ENCODE measurements at regions not wholly inside any gene's neighbourhood (a gene's known extent, or its start where the extent isn't known, plus 50 kb on each side); places are given as distances from the start of the nearest gene placed in this dataset.

DNA sequence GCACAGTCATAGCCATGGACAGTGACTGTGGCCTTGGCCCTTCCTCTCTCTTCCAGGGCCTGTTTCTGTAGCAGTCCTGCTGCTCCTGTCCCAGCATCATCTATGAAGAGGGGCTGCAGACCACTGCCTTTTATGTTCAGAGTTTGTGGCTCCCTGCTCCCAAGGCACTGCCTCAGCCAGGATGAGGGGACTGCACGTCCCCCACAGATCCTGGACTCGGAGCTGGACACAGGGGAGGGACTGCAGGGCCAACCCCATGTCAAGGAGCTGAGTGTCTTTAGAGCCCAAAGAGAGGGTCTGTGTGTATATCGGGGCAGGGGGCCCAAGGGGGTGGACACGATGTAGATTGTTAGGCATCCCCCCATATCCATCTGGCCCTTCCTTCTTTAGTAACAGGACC is 60.6 kb upstream of the DIO3 start:
- Histone ChIP-seq H3K4me1 (ENCODE audit: insufficient read depth, low read length) (peaks cover 15% of the 10 kb centered on the region), H3K9me3 (ENCODE audit: insufficient read depth, low read depth, low read length) (no peaks in the 10 kb centered on the region), H3K9ac (ENCODE audit: low read depth, low read length) (no peak overlapping the region), H3K36me3 (ENCODE audit: insufficient read depth, low read length) (no peaks in the 10 kb centered on the region), H3K4me3 (ENCODE audit: low read length) (no peak overlapping the region), H3K27me3 (ENCODE audit: insufficient read depth, low read length) (no peaks in the 10 kb centered on the region), H3K27ac (ENCODE audit: low read depth, low read length) (no peak overlapping the region)
- WGBS = 97% methylated on average over 4 of the region's 4 CpGs

DNA sequence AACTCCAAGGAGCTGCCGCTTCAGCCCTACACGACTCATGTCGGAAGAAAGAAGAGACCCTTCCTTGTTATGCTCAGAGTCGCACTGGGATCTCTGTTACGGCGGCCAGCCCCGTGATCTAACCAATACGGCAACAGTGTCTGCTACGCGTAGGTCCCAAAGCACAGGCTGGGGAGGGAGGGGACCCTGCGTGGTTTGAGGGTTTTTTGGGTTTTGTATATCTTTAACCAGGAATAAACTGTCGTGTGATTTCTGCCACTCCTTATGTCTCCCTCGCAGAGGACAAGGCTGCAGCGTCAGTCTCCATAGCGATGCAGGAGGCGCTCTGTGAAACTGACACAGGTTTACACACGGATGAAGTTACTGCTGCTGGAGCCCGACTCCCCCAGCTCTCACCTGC is 60.0 kb upstream of the DIO3 start:
- no peaks in the 10 kb centered on the region for H3K27me3 ChIP-seq (ENCODE audit: insufficient read depth, low read length)
- H3K4me1 ChIP-seq (ENCODE audit: insufficient read depth, low read length) = peaks cover 11% of the 10 kb centered on the region
- H3K9me3 ChIP-seq (ENCODE audit: insufficient read depth, low read depth, low read length) = no peaks in the 10 kb centered on the region
- no peak overlapping the region for H3K27ac ChIP-seq (ENCODE audit: low read depth, low read length)
- no peak overlapping the region for H3K4me3 ChIP-seq (ENCODE audit: low read length)
- H3K9ac ChIP-seq (ENCODE audit: low read depth, low read length) = no peak overlapping the region
- 84% methylated on average over 18 of the region's 18 CpGs for WGBS
- no peaks in the 10 kb centered on the region for H3K36me3 ChIP-seq (ENCODE audit: insufficient read depth, low read length)

DNA sequence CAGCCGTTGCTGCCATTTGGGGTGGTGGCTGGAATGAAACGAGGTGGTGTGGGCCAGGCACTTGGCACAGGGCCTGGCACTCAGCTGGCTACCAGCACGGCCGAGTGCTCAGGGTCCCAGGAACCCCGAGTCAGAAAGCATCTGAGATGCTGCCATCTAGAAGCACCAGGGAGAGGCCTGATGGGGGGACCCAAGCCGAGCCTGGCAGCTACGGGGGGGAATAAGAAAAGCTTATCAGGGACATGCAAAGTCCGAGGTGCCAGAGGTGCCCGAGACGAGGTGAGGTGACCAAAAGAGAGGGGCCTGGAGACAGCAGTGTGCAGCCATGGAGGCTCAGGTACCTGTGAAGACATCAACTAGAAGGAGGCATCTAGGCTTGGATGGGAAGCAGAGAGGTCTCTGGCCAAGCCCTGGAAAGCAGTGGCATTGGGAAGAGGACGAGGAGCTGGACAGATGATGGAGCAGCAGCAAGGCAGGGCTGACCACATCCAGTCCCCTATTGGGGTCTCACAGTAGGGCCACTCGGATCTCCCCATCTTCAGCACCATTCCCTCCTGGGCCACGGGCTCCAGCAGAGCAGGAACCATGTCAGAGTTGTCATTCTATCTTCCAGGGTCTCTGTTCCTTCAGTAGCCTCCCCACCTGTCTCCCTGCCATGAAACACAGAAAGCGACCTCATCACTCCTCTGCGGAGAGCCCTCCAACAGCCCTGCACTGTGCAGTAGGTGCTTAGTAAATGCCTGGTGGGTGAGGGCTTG is 59.3 kb upstream of the DIO3 start:
- Histone ChIP-seq H3K4me3 (ENCODE audit: low read length) (no peak overlapping the region), H3K27me3 (ENCODE audit: insufficient read depth, low read length) (no peaks in the 10 kb centered on the region), H3K36me3 (ENCODE audit: insufficient read depth, low read length) (no peaks in the 10 kb centered on the region), H3K9ac (ENCODE audit: low read depth, low read length) (no peak overlapping the region), H3K9me3 (ENCODE audit: insufficient read depth, low read depth, low read length) (no peaks in the 10 kb centered on the region), H3K4me1 (ENCODE audit: insufficient read depth, low read length) (peaks cover 4% of the 10 kb centered on the region; the same call in 1 of the 2 replicates), H3K27ac (ENCODE audit: low read depth, low read length) (no peak overlapping the region)
- WGBS = 90% methylated on average over 15 of the region's 15 CpGs

DNA sequence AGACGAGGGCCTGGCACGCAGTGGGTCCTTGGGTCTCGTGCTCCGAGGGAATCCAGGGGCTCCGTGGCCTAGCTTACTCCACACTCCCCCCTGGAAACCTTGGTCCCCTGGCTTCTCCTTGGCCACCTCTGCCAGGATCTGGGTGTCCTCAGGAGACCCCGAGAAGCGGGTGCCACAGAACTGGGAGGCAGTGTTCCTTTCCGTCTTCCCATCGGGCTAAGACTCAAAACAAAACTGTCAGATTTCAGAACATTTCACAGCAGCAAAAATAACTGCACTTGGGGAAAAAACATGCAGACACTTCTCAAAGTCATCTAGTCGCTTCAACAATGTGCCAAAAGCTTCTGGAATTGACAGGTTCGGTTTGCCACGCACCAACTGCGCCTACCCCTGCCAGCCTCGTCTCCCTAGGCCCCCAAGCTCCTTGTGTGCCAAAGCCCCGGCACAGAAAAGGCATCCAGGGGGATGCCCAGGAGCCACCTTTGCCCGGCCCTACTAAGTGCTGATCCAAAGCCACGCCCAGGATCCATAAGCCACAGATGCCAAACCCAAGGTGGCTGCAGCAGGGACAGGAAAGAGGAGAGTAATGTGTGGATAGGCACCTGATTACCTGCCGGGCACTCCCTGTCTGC is 58.4 kb upstream of the DIO3 start:
- 97% methylated on average over 18 of the region's 18 CpGs for WGBS
- H3K9ac ChIP-seq (ENCODE audit: low read depth, low read length) = no peak overlapping the region
- no peaks in the 10 kb centered on the region for H3K9me3 ChIP-seq (ENCODE audit: insufficient read depth, low read depth, low read length)
- H3K4me1 ChIP-seq (ENCODE audit: insufficient read depth, low read length) = no peaks in the 10 kb centered on the region
- no peak overlapping the region for H3K27ac ChIP-seq (ENCODE audit: low read depth, low read length)
- no peaks in the 10 kb centered on the region for H3K27me3 ChIP-seq (ENCODE audit: insufficient read depth, low read length)
- H3K36me3 ChIP-seq (ENCODE audit: insufficient read depth, low read length) = no peaks in the 10 kb centered on the region
- H3K4me3 ChIP-seq (ENCODE audit: low read length) = no peak overlapping the region

DNA sequence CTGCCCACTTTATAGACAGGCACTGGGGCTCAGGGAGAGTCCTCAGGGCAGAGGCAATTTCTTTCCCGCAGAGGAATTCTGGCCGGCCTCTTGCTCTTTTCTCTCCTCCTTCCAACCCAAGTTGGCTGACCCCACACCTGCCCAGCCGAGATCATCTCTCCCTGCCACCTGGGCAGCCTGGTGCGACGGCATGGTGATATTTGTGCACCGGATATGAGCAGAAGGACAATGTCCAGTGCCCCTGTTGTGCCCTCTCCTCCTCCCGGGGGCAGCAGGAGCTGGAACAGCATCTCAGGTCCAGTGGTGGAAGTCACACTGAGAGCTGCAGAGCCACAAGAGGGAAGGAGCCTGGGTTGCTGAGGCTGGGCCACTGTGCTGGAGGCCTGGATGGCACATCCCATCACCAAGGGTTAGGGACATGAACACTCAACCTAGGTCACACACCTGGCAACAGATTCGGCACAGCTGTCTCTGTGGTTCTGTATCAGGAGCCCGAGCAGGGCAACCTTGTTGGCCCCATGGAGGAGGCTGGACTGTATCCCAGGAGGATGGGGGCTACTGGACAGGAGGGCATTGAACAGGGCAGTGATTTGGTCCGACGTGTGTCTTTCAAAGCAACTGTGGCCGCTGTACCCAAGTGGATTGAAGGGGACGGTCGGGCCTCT is 57.7 kb upstream of the DIO3 start:
- Histone ChIP-seq H3K27me3 (ENCODE audit: insufficient read depth, low read length) (no peaks in the 10 kb centered on the region), H3K4me3 (ENCODE audit: low read length) (no peak overlapping the region), H3K9me3 (ENCODE audit: insufficient read depth, low read depth, low read length) (no peaks in the 10 kb centered on the region), H3K36me3 (ENCODE audit: insufficient read depth, low read length) (no peaks in the 10 kb centered on the region), H3K9ac (ENCODE audit: low read depth, low read length) (no peak overlapping the region), H3K4me1 (ENCODE audit: insufficient read depth, low read length) (no peaks in the 10 kb centered on the region), H3K27ac (ENCODE audit: low read depth, low read length) (no peak overlapping the region)
- 94% methylated on average over 14 of the region's 14 CpGs for WGBS

DNA sequence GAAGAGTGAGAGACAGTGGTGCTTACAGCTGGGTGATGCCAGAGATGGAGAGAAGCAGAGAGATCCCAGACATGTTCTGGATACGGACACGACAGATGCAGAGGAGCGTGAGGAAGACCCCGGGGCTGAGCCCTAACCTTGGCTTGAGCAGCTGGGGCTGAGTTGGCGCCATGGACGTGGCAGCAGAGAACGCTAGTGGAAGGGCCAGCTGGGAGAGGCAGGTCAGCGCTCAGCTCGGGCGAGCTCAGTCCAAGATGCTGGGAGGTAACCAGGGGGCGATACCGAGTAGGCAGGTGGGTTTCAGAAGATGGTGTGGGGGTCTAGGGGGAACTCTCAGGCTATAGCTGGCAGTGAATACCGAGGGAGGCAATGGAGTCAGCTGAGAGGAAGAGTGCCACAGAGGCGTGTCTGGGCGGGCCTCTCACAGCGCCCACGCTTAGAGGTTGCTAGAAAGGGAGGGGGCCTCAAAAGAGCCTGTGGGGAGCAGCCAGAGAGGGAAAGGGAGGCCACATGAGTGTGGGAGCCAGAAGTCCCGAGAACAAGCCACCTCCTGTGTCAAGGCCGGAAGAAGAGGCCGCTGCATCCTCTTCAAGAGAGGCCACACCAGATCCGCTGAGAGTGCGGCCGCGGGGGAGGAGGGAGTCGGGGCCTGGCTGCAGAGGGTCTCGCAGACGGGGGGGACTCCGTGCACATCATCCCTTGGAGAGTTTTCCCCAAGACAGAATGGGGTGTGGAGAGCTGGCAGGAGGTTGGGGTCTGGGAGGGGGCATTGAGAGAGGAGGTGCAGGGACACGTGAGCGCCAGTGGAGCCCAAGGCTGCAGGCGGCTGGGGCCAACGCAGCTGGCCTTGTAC is 57.0 kb upstream of the DIO3 start:
- Histone ChIP-seq H3K4me1 (ENCODE audit: insufficient read depth, low read length) (no peaks in the 10 kb centered on the region), H3K27ac (ENCODE audit: low read depth, low read length) (no peak overlapping the region), H3K9me3 (ENCODE audit: insufficient read depth, low read depth, low read length) (no peaks in the 10 kb centered on the region), H3K9ac (ENCODE audit: low read depth, low read length) (no peak overlapping the region), H3K27me3 (ENCODE audit: insufficient read depth, low read length) (no peaks in the 10 kb centered on the region), H3K36me3 (ENCODE audit: insufficient read depth, low read length) (no peaks in the 10 kb centered on the region), H3K4me3 (ENCODE audit: low read length) (no peak overlapping the region)
- WGBS = 89% methylated on average over 32 of the region's 32 CpGs

DNA sequence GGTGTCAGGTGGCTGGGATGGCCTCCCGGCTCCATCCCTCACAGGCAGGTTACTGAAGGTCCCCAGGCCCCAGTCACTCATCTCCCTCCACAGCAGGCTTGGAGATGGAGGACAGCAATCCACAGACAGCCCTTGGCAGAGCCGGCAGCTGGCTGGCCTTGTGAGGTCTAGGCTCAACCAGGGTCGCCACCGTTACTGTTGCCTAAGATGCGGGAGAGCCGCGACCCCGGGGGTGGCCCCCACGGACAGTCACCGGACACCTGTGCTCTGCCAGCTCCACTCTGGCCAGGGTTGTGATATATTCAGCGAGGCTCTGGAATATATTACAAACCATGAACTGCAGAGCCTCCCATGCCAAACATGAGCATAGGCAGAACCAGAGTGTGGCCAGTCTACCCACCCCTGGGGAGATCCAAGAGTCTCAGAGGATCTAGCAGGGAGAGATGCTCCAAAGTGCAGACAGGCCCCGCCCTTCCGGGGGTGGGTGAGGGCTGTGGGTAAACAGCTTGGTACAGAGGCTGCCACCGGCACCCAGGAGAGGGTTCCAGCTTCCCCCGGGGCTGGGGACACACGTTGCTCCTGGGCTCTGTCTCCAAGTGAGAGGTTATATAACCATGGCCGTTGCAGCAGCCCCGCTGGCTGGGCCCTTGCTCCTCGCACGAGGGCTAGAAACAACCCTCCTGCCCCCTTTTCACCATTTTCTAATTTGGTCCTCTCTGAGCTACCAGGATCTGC is 55.9 kb upstream of the DIO3 start:
- no peaks in the 10 kb centered on the region for H3K27me3 ChIP-seq (ENCODE audit: insufficient read depth, low read length)
- no peak overlapping the region for H3K27ac ChIP-seq (ENCODE audit: low read depth, low read length)
- no peak overlapping the region for H3K4me3 ChIP-seq (ENCODE audit: low read length)
- WGBS = 94% methylated on average over 20 of the region's 20 CpGs
- no peaks in the 10 kb centered on the region for H3K36me3 ChIP-seq (ENCODE audit: insufficient read depth, low read length)
- H3K9me3 ChIP-seq (ENCODE audit: insufficient read depth, low read depth, low read length) = no peaks in the 10 kb centered on the region
- no peaks in the 10 kb centered on the region for H3K4me1 ChIP-seq (ENCODE audit: insufficient read depth, low read length)
- no peak overlapping the region for H3K9ac ChIP-seq (ENCODE audit: low read depth, low read length)

DNA sequence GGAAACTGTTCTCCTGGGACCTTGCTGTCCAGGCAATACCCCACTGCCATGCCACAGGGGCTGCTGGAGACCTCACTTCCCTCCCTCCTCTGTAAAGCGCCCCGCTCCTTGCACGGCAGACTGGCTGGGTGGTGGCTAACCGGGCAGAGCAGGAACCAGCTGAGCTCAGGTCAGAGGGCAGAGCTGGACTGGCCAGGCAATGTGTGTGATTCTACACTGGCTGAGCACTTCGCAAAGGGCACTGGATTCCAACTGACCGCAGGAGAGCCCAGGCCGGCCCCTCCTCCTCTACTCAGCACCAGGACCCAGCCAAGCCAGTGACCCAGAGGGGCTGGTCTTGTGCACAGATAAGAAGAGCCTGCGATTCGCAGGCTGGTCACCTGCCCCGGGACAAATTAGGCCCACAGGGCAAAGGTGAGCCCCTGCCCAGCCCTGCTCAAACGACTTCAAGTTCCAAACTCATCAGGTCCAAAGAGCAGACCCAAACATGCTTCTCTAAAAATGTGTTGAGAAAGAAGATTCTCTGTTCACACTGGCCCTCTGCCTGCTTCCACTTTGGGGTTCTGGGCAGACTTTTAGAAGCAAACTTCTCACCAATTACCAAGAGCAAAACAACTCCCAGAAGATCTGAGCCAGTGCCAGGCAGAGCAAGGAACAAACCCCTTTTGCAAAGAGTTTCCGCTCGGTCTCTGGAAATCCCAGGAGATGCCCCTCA is 54.9 kb upstream of the DIO3 start:
- no peaks in the 10 kb centered on the region for H3K9me3 ChIP-seq (ENCODE audit: insufficient read depth, low read depth, low read length)
- WGBS = 95% methylated on average over 13 of the region's 13 CpGs
- no peak overlapping the region for H3K4me3 ChIP-seq (ENCODE audit: low read length)
- H3K9ac ChIP-seq (ENCODE audit: low read depth, low read length) = no peak overlapping the region
- H3K36me3 ChIP-seq (ENCODE audit: insufficient read depth, low read length) = no peaks in the 10 kb centered on the region
- H3K27ac ChIP-seq (ENCODE audit: low read depth, low read length) = no peak overlapping the region
- H3K27me3 ChIP-seq (ENCODE audit: insufficient read depth, low read length) = no peaks in the 10 kb centered on the region
- H3K4me1 ChIP-seq (ENCODE audit: insufficient read depth, low read length) = no peaks in the 10 kb centered on the region

DNA sequence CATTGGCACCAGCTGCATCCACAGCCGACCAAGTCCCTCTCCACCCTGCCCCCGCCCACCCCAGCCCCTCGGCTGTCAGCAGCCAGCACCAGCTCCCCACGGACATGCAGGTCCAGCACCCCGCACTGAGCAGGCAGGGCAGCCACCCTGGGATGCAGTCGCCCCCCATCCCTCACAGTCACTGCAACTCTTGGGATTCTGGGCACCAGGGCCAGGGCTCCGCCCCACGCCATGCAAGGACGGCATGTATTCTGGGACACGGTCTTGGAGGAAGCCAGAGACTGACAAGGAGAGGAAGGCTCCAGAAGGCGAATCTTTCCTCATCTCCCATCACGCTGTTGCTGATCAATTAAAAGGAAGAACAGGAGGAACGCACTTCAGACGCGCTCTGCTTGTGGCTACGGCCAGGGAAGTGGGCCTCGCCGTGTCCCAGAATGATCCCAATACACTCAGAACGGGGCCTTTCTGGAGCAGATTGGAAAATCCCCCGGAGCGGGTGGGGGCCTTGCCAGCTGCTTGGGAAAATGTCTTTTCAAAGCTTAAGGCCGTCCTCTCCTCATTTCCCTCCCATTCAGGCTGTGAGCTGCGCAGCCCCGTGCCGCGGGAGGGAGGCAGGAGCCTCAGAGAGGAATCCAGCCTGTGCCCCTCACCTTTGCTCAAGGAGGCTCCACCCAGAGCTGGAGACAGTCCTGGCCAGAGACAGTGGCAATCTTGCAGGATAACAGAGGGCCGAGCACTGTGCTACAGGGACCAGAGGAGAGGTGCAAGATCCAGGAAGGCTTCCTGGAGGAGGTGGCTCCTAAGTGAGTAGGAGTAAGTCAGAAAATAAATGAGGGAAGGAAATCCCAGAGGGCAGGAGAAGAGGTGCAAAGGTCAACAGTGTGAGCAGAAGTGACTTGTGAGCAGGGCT is 54.1 kb upstream of the DIO3 start:
- no peak overlapping the region for H3K9ac ChIP-seq (ENCODE audit: low read depth, low read length)
- WGBS = 90% methylated on average over 27 of the region's 27 CpGs

More for the DNA sequence above, 54.1 kb upstream of the DIO3 start:
- Histone ChIP-seq H3K27ac (ENCODE audit: low read depth, low read length) (no peak overlapping the region), H3K9me3 (ENCODE audit: insufficient read depth, low read depth, low read length) (no peaks in the 10 kb centered on the region), H3K4me1 (ENCODE audit: insufficient read depth, low read length) (no peaks in the 10 kb centered on the region), H3K36me3 (ENCODE audit: insufficient read depth, low read length) (no peaks in the 10 kb centered on the region), H3K27me3 (ENCODE audit: insufficient read depth, low read length) (no peaks in the 10 kb centered on the region), H3K4me3 (ENCODE audit: low read length) (no peak overlapping the region)
